IPS-18a (cell line): ENCODE measurements at regions not wholly inside any gene's neighbourhood (a gene's known extent, or its start where the extent isn't known, plus 50 kb on each side); places are given as distances from the start of the nearest gene placed in this dataset.

Source experiments
- H3K27ac ChIP-seq: one replicate; pipeline ENCODE4 v1.5.1; 2013; ENCODE audit warnings: low read length
- H3K27me3 ChIP-seq: one replicate; pipeline ENCODE4 v1.6.1; 2013; ENCODE audit warnings: mild to moderate bottlenecking, low read length; ENCODE audit not compliant: control insufficient read depth, insufficient read depth
- H3K36me3 ChIP-seq: one replicate; pipeline ENCODE4 v1.6.1; 2013; ENCODE audit warnings: low read depth, low read length; ENCODE audit not compliant: control insufficient read depth
- H3K4me1 ChIP-seq: one replicate; pipeline ENCODE4 v1.6.1; 2013; ENCODE audit warnings: low read depth, low read length; ENCODE audit not compliant: control insufficient read depth
- H3K4me3 ChIP-seq: one replicate; pipeline ENCODE4 v1.5.1; 2013; ENCODE audit warnings: low read length
- H3K9ac ChIP-seq: one replicate; pipeline ENCODE4 v1.6.1; 2013; ENCODE audit warnings: mild to moderate bottlenecking, low read length, moderate library complexity
- H3K9me3 ChIP-seq: one replicate; pipeline ENCODE4 v1.6.1; 2013; ENCODE audit warnings: low read depth, low read length; ENCODE audit not compliant: control insufficient read depth

GRCh38 chr20:20959031-20959755 lies 147.0 kb downstream of the LINC00237 start:
- Histone ChIP-seq H3K9ac (no peak overlapping the region), H3K36me3 (no peaks in the 10 kb centered on the region), H3K4me3 (no peak overlapping the region), H3K27ac (no peak overlapping the region), H3K9me3 (no peaks in the 10 kb centered on the region), H3K27me3 (no peaks in the 10 kb centered on the region), H3K4me1 (peaks cover 4% of the 10 kb centered on the region)

GRCh38 chr20:20956513-20956931 lies 149.6 kb downstream of the LINC00237 start:
- no peak overlapping the region for H3K9ac ChIP-seq
- H3K9me3 ChIP-seq, result no peaks in the 10 kb centered on the region
- H3K4me1 ChIP-seq, result peaks cover 4% of the 10 kb centered on the region
- H3K4me3 ChIP-seq, result no peak overlapping the region
- H3K36me3 ChIP-seq, result no peaks in the 10 kb centered on the region
- no peaks in the 10 kb centered on the region for H3K27me3 ChIP-seq
- no peak overlapping the region for H3K27ac ChIP-seq

GRCh38 chr20:20955892-20956291 lies 150.3 kb downstream of the LINC00237 start:
- H3K9me3 ChIP-seq, result no peaks in the 10 kb centered on the region
- no peak overlapping the region for H3K4me3 ChIP-seq
- H3K9ac ChIP-seq, result no peak overlapping the region
- H3K36me3 ChIP-seq, result no peaks in the 10 kb centered on the region
- H3K27me3 ChIP-seq, result no peaks in the 10 kb centered on the region
- H3K27ac ChIP-seq, result no peak overlapping the region
- peaks cover 4% of the 10 kb centered on the region for H3K4me1 ChIP-seq

GRCh38 chr20:20953738-20954618 lies 152.2 kb downstream of the LINC00237 start:
- no peak overlapping the region for H3K27ac ChIP-seq
- no peak overlapping the region for H3K4me3 ChIP-seq
- H3K9ac ChIP-seq, result no peak overlapping the region
- H3K27me3 ChIP-seq, result no peaks in the 10 kb centered on the region
- H3K36me3 ChIP-seq, result no peaks in the 10 kb centered on the region
- no peaks in the 10 kb centered on the region for H3K9me3 ChIP-seq
- no peaks in the 10 kb centered on the region for H3K4me1 ChIP-seq

GRCh38 chr20:20950620-20951019 lies 155.5 kb downstream of the LINC00237 start:
- Histone ChIP-seq H3K27ac (no peak overlapping the region), H3K4me3 (no peak overlapping the region), H3K9ac (no peak overlapping the region)

GRCh38 chr20:20946122-20946759 lies 159.9 kb downstream of the LINC00237 start:
- H3K27ac ChIP-seq, result no peak overlapping the region
- H3K4me1 ChIP-seq, result no peaks in the 10 kb centered on the region
- no peaks in the 10 kb centered on the region for H3K36me3 ChIP-seq

More at GRCh38 chr20:20950620-20951019, 155.5 kb downstream of the LINC00237 start:
- no peaks in the 10 kb centered on the region for H3K4me1 ChIP-seq
- H3K9me3 ChIP-seq, result no peaks in the 10 kb centered on the region
- H3K36me3 ChIP-seq, result no peaks in the 10 kb centered on the region
- H3K27me3 ChIP-seq, result no peaks in the 10 kb centered on the region

GRCh38 chr20:20941468-20941889 lies 164.7 kb downstream of the LINC00237 start:
- H3K9me3 ChIP-seq, result no peaks in the 10 kb centered on the region
- H3K4me3 ChIP-seq, result no peak overlapping the region
- H3K9ac ChIP-seq, result no peak overlapping the region
- no peaks in the 10 kb centered on the region for H3K4me1 ChIP-seq
- H3K36me3 ChIP-seq, result no peaks in the 10 kb centered on the region
- H3K27me3 ChIP-seq, result no peaks in the 10 kb centered on the region
- no peak overlapping the region for H3K27ac ChIP-seq

More at GRCh38 chr20:20946122-20946759, 159.9 kb downstream of the LINC00237 start:
- H3K9me3 ChIP-seq, result no peaks in the 10 kb centered on the region
- no peaks in the 10 kb centered on the region for H3K27me3 ChIP-seq
- no peak overlapping the region for H3K4me3 ChIP-seq
- H3K9ac ChIP-seq, result no peak overlapping the region

GRCh38 chr20:20939006-20939405 lies 167.2 kb downstream of the LINC00237 start:
- H3K4me3 ChIP-seq, result no peak overlapping the region
- no peak overlapping the region for H3K27ac ChIP-seq
- no peaks in the 10 kb centered on the region for H3K4me1 ChIP-seq
- no peaks in the 10 kb centered on the region for H3K9me3 ChIP-seq
- no peaks in the 10 kb centered on the region for H3K27me3 ChIP-seq
- no peaks in the 10 kb centered on the region for H3K36me3 ChIP-seq
- H3K9ac ChIP-seq, result no peak overlapping the region

GRCh38 chr20:20938599-20938998 lies 167.6 kb downstream of the LINC00237 start:
- no peaks in the 10 kb centered on the region for H3K36me3 ChIP-seq
- no peaks in the 10 kb centered on the region for H3K4me1 ChIP-seq
- H3K9me3 ChIP-seq, result no peaks in the 10 kb centered on the region
- no peak overlapping the region for H3K27ac ChIP-seq
- H3K9ac ChIP-seq, result no peak overlapping the region
- H3K27me3 ChIP-seq, result no peaks in the 10 kb centered on the region
- no peak overlapping the region for H3K4me3 ChIP-seq

- H3K9ac ChIP-seq, result no peak overlapping the region
- no peaks in the 10 kb centered on the region for H3K4me1 ChIP-seq
- H3K27ac ChIP-seq, result no peak overlapping the region
- H3K36me3 ChIP-seq, result no peaks in the 10 kb centered on the region
- no peak overlapping the region for H3K4me3 ChIP-seq
- H3K9me3 ChIP-seq, result no peaks in the 10 kb centered on the region
- H3K27me3 ChIP-seq, result no peaks in the 10 kb centered on the region
These were observed 168.0 kb downstream of the LINC00237 start for GRCh38 chr20:20938131-20938530.

GRCh38 chr20:20933142-20933958 lies 172.8 kb downstream of the LINC00237 start:
- Histone ChIP-seq H3K36me3 (no peaks in the 10 kb centered on the region), H3K9ac (no peak overlapping the region), H3K27me3 (no peaks in the 10 kb centered on the region)

More at GRCh38 chr20:20933142-20933958, 172.8 kb downstream of the LINC00237 start:
- H3K27ac ChIP-seq, result no peak overlapping the region
- H3K4me1 ChIP-seq, result no peaks in the 10 kb centered on the region
- H3K4me3 ChIP-seq, result no peak overlapping the region
- H3K9me3 ChIP-seq, result no peaks in the 10 kb centered on the region
